AG04449 (cell line): ENCODE measurements at regions not wholly inside any gene's neighbourhood (a gene's known extent, or its start where the extent isn't known, plus 50 kb on each side); places are given as distances from the start of the nearest gene placed in this dataset.

ENCODE experiments used
- CTCF ChIA-PET: fragments of 350-600 bp; formaldehyde crosslinking; extraction: SDS; loops from one replicate; lab custom pipeline; 2021; ENCODE audit warnings: antibody characterized with exemption; lab: Yijun Ruan, JAX
- POLR2A ChIA-PET: fragments of 400-600, 350-600 bp; formaldehyde crosslinking; extraction: SDS; loops from one replicate; lab custom pipeline; 2020; ENCODE audit warnings: antibody characterized with exemption, inconsistent platforms; lab: Yijun Ruan, JAX
- DNase-seq: peaks from one replicate; pipeline ENCODE4 v3.0.0-alpha.2; 2010; ENCODE audit warnings: low read depth, low spot score
- H3K4me3 ChIP-seq: 2 replicates; pipeline ENCODE4 v1.5.1; 2011; ENCODE audit warnings: low read depth, mild to moderate bottlenecking, control low read depth, low read length
- CTCF ChIP-seq: IDR thresholded peaks from one replicate; pipeline ENCODE4 v1.5.1; 2011; ENCODE audit warnings: mild to moderate bottlenecking, moderate library complexity, low read length, control low read depth, inconsistent platforms; ENCODE audit not compliant: insufficient read depth; ENCODE audit errors: missing control alignments

DNA sequence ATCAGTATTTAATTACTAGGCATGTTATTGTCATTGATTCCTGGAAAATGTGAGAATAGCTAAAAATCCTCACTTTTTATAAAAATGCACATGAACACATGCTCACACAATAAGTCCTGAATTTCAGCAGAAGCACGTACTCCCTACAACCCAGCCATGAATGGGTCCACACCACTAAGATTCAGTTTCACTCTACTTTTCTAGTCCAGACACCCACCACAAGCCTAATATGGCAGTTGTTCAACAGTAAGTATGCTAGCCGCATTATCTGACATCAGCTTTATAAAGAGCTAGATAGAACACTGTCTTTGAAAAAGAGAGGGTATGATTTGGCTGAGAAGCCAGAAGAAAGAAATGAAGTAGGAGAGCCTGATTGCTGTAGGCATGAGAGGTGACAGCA is 639.3 kb downstream of the BRINP1 start:
- H3K4me3 ChIP-seq, result no peak overlapping the region
- ChIA-PET POLR2A (no interaction called here), CTCF (no interaction called here)
- TF ChIP-seq CTCF, result no peak
- no peak for DNase-seq

DNA sequence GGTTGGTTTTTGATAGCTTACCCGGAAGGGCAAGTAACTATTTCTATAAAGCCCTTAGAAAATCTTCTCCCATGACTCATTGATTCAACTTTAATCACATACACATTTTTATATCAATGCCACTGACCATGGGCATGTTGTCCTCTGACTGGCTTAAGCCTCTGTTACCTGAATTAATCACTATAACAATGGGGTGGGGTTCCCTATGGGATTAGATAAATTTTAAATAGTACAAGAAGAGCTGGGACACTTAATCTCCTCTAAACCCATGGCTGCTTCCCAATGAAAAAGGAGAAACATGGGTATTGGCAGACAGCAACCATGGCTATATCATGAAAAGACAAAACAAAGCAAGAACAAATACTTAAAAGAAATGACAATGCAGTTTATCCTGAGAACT is 636.2 kb downstream of the BRINP1 start:
- POLR2A ChIA-PET, result no interaction called here
- no peak overlapping the region for H3K4me3 ChIP-seq
- no peak for TF ChIP-seq CTCF
- CTCF ChIA-PET, result no interaction called here
- no peak for DNase-seq

DNA sequence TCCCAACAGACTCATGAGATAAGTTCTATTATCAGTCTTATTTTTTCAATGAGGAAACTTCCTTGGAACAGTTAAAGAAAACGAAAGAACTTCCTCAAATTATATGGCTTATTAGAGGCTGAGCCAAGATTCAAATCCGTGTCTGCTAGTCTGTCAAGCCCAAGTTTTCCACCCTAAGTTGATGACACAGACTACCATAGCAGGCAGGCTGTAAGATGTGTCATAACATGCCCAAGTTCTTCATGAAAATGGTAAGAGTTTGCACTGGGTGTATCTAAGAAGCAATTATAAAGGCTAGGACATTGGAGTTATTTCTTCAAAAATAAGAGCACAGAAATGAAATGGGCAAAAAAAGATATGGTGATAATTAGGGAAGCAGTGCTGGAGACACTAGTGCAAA is 634.5 kb downstream of the BRINP1 start:
- ChIA-PET POLR2A (no interaction called here), CTCF (no interaction called here)
- H3K4me3 ChIP-seq, result no peak overlapping the region
- no peak for TF ChIP-seq CTCF
- DNase-seq, result no peak

DNA sequence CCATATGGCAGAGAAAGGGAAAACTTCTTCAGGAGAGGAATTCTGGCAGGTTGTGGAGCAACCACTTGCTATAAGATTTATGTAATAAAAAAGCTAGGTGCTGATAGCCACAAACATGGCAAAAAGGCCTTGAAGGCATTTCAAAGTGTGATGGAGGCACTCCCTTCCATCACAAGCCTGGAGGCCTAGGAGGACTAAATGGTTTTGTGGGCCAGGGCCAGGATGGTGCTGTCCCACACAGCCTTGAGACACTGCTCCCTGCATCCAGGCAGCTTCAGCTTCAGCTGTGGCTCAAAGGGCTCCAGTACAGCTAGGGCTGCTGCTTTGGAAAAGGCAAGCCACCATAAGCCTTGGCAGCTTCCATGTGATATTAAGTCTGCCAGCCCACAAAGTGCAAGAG is 632.8 kb downstream of the BRINP1 start:
- H3K4me3 ChIP-seq, result no peak overlapping the region
- ChIA-PET CTCF (no interaction called here), POLR2A (no interaction called here)
- DNase-seq, result no peak
- no peak for TF ChIP-seq CTCF

GRCh38 chr9:118751077-118751847 is 618.0 kb downstream of the BRINP1 start:
- H3K4me3 ChIP-seq, result no peak overlapping the region
- CTCF ChIA-PET, result no interaction called here

GRCh38 chr9:118751848-118752223 is 617.4 kb downstream of the BRINP1 start:
- ChIA-PET CTCF (no interaction called here), POLR2A (no interaction called here)
- H3K4me3 ChIP-seq, result no peak overlapping the region
- TF ChIP-seq CTCF, result no peak
- DNase-seq, result no peak

More at GRCh38 chr9:118751077-118751847, 618.0 kb downstream of the BRINP1 start:
- POLR2A ChIA-PET, result no interaction called here
- TF ChIP-seq CTCF, result no peak
- DNase-seq, result no peak
